IPS-18c (cell line): ENCODE measurements at regions not wholly inside any gene's neighbourhood (a gene's known extent, or its start where the extent isn't known, plus 50 kb on each side); places are given as distances from the start of the nearest gene placed in this dataset.

Experiments used
- H3K4me3 ChIP-seq: 2 replicates; pipeline ENCODE4 v1.7.0; 2013; ENCODE audit warnings: low read depth, mild to moderate bottlenecking, low read length, moderate library complexity; ENCODE audit not compliant: insufficient read depth
- H3K9me3 ChIP-seq: one replicate; pipeline ENCODE4 v1.6.1; 2013; ENCODE audit warnings: mild to moderate bottlenecking, low read length, moderate library complexity; ENCODE audit not compliant: control insufficient read depth, insufficient read depth

- Histone ChIP-seq H3K4me3 (no peak overlapping the region), H3K9me3 (peaks cover 13% of the 10 kb centered on the region)
Observed at GRCh38 chr3:176513604-176514003, 683.7 kb downstream of the TBL1XR1 start.

- Histone ChIP-seq H3K9me3 (peaks cover 13% of the 10 kb centered on the region), H3K4me3 (no peak overlapping the region)
Observed at GRCh38 chr3:176512037-176512436, 685.2 kb downstream of the TBL1XR1 start.

- H3K4me3 ChIP-seq: no peak overlapping the region
- H3K9me3 ChIP-seq: peaks cover 13% of the 10 kb centered on the region
Observed at GRCh38 chr3:176510097-176510496, 687.2 kb downstream of the TBL1XR1 start.

- Histone ChIP-seq H3K9me3 (no peaks in the 10 kb centered on the region), H3K4me3 (no peak overlapping the region)
Observed at GRCh38 chr3:176505878-176506621, 691.2 kb downstream of the TBL1XR1 start.

GRCh38 chr3:176491084-176491483 lies 706.2 kb downstream of the TBL1XR1 start:
- no peaks in the 10 kb centered on the region for H3K9me3 ChIP-seq
- H3K4me3 ChIP-seq: no peak overlapping the region

GRCh38 chr3:176490357-176490756 lies 706.9 kb downstream of the TBL1XR1 start:
- H3K9me3 ChIP-seq: peaks cover under 1% of the 10 kb centered on the region
- H3K4me3 ChIP-seq: no peak overlapping the region

GRCh38 chr3:176479248-176479647 lies 718.0 kb downstream of the TBL1XR1 start:
- no peak overlapping the region for H3K4me3 ChIP-seq
- no peaks in the 10 kb centered on the region for H3K9me3 ChIP-seq

GRCh38 chr3:176469694-176470205 lies 727.5 kb downstream of the TBL1XR1 start:
- Histone ChIP-seq H3K4me3 (no peak overlapping the region), H3K9me3 (no peaks in the 10 kb centered on the region)

GRCh38 chr3:176463610-176464009 lies 733.7 kb downstream of the TBL1XR1 start:
- no peaks in the 10 kb centered on the region for H3K9me3 ChIP-seq
- no peak overlapping the region for H3K4me3 ChIP-seq

GRCh38 chr3:176447369-176447768 lies 749.9 kb downstream of the TBL1XR1 start:
- Histone ChIP-seq H3K9me3 (no peaks in the 10 kb centered on the region), H3K4me3 (no peak overlapping the region)

- no peaks in the 10 kb centered on the region for H3K9me3 ChIP-seq
Observed at GRCh38 chr3:176442326-176442725, 755.0 kb downstream of the TBL1XR1 start.

GRCh38 chr3:176439729-176440128 lies 757.6 kb downstream of the TBL1XR1 start:
- no peaks in the 10 kb centered on the region for H3K9me3 ChIP-seq
- H3K4me3 ChIP-seq: no peak overlapping the region

More at GRCh38 chr3:176442326-176442725, 755.0 kb downstream of the TBL1XR1 start:
- H3K4me3 ChIP-seq: no peak overlapping the region

GRCh38 chr3:176431991-176432390 lies 765.3 kb downstream of the TBL1XR1 start:
- H3K4me3 ChIP-seq: no peak overlapping the region
- H3K9me3 ChIP-seq: no peaks in the 10 kb centered on the region

GRCh38 chr3:176431038-176431418 lies 766.3 kb downstream of the TBL1XR1 start:
- Histone ChIP-seq H3K4me3 (no peak overlapping the region), H3K9me3 (no peaks in the 10 kb centered on the region)

- no peaks in the 10 kb centered on the region for H3K9me3 ChIP-seq
- no peak overlapping the region for H3K4me3 ChIP-seq
Observed at GRCh38 chr3:176430244-176431037, 766.8 kb downstream of the TBL1XR1 start.

GRCh38 chr3:176428552-176428951 lies 768.7 kb downstream of the TBL1XR1 start:
- H3K4me3 ChIP-seq: no peak overlapping the region
- H3K9me3 ChIP-seq: no peaks in the 10 kb centered on the region

GRCh38 chr3:176426371-176426770 lies 770.9 kb downstream of the TBL1XR1 start:
- Histone ChIP-seq H3K4me3 (no peak overlapping the region), H3K9me3 (no peaks in the 10 kb centered on the region)

- no peaks in the 10 kb centered on the region for H3K9me3 ChIP-seq
Observed at GRCh38 chr3:176416870-176417269, 780.4 kb downstream of the TBL1XR1 start.

More at GRCh38 chr3:176416870-176417269, 780.4 kb downstream of the TBL1XR1 start:
- H3K4me3 ChIP-seq: no peak overlapping the region
